WTC11 (cell line): ENCODE measurements at regions not wholly inside any gene's neighbourhood (a gene's known extent, or its start where the extent isn't known, plus 50 kb on each side); places are given as distances from the start of the nearest gene placed in this dataset.

Experiments
- ATF1 ChIP-seq: sonication (generic); formaldehyde crosslinking; IDR thresholded peaks from 2 replicates; pipeline ENCODE4 v1.8.1; 2023; ENCODE audit warnings: mild to moderate bottlenecking, moderate library complexity, missing genetic modification reagents
- CBFB ChIP-seq: sonication (generic); formaldehyde crosslinking; IDR thresholded peaks from 2 replicates; pipeline ENCODE4 v1.8.1; 2022; ENCODE audit warnings: mild to moderate bottlenecking, low read depth, missing genetic modification reagents
- CDX4 ChIP-seq: fragments of 250-450 bp; sonication (Bioruptor Pico); IDR thresholded peaks from 2 replicates; pipeline ENCODE4 v1.9.0; 2021; ENCODE audit warnings: moderate library complexity, mild to moderate bottlenecking, inconsistent platforms, borderline replicate concordance
- E2F4 ChIP-seq: sonication (generic); formaldehyde crosslinking; IDR thresholded peaks from 2 replicates; pipeline ENCODE4 v1.8.1; 2022; ENCODE audit warnings: low read depth, mild to moderate bottlenecking, moderate library complexity, missing genetic modification reagents, borderline replicate concordance
- EMX1 ChIP-seq: fragments of 250-450 bp; sonication (Bioruptor Pico); IDR thresholded peaks from 2 replicates; pipeline ENCODE4 v1.8.0; 2021; ENCODE audit warnings: mild to moderate bottlenecking
- NR2C2 ChIP-seq: sonication (generic); formaldehyde crosslinking; IDR thresholded peaks from 2 replicates; pipeline ENCODE4 v1.8.0; 2022; ENCODE audit warnings: mild to moderate bottlenecking, missing genetic modification reagents
- PRDM15 ChIP-seq: sonication (generic); formaldehyde crosslinking; IDR thresholded peaks from 2 replicates; pipeline ENCODE4 v1.8.0; 2022; ENCODE audit warnings: missing genetic modification reagents
- SP1 ChIP-seq: sonication (generic); formaldehyde crosslinking; conservative IDR thresholded peaks from 2 replicates; pipeline ENCODE4 v1.8.1; 2022; ENCODE audit warnings: missing genetic modification reagents
- USF2 ChIP-seq: sonication (generic); formaldehyde crosslinking; IDR thresholded peaks from 2 replicates; pipeline ENCODE4 v1.8.1; 2023; ENCODE audit warnings: mild to moderate bottlenecking, missing genetic modification reagents, moderate library complexity
- ZNF671 ChIP-seq: fragments of 250-450 bp; sonication (Bioruptor Pico); IDR thresholded peaks from 2 replicates; pipeline ENCODE4 v1.8.0; 2021; ENCODE audit warnings: mild to moderate bottlenecking
- TF ChIP-seq, protein P1 (sequence below): fragments of 200-600 bp; IDR thresholded peaks from 2 replicates; pipeline ENCODE4 v1.8.0; 2022; ENCODE audit warnings: antibody characterized with exemption
- TF ChIP-seq, protein P2 (sequence below): sonication (generic); formaldehyde crosslinking; IDR thresholded peaks from 2 replicates; pipeline ENCODE4 v1.8.1; 2022; ENCODE audit warnings: mild to moderate bottlenecking, missing genetic modification reagents, moderate library complexity, borderline replicate concordance

DNA sequence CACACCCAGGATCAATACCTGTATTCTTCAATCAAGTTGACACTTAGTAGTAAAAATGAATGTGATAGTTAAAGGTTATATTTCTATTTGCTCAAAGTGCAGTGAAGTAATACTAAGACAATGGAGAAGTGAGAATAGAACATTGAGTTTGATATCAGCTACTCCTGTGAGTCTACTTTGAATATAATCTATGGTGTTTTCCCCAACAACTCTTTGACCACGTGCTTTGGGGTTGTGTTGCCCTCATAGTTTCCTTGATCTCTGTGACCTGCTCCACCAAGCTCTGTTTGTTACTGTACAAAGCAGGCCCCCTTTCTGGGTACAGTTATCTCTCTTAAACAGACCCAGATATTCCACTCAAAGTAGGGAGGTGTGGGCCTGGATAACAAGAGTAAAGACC, 222.9 kb downstream of the GALR1 start:
- no peak for TF ChIP-seq USF2
- no peak for TF ChIP-seq SP1 (CRISPR knock-in tag)
- no peak for TF ChIP-seq EMX1 (CRISPR knock-in tag)
- TF ChIP-seq, protein P1, sequence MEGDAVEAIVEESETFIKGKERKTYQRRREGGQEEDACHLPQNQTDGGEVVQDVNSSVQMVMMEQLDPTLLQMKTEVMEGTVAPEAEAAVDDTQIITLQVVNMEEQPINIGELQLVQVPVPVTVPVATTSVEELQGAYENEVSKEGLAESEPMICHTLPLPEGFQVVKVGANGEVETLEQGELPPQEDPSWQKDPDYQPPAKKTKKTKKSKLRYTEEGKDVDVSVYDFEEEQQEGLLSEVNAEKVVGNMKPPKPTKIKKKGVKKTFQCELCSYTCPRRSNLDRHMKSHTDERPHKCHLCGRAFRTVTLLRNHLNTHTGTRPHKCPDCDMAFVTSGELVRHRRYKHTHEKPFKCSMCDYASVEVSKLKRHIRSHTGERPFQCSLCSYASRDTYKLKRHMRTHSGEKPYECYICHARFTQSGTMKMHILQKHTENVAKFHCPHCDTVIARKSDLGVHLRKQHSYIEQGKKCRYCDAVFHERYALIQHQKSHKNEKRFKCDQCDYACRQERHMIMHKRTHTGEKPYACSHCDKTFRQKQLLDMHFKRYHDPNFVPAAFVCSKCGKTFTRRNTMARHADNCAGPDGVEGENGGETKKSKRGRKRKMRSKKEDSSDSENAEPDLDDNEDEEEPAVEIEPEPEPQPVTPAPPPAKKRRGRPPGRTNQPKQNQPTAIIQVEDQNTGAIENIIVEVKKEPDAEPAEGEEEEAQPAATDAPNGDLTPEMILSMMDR: no peak
- TF ChIP-seq CBFB: no peak
- TF ChIP-seq ZNF671 (CRISPR knock-in tag): no peak
- TF ChIP-seq PRDM15 (CRISPR knock-in tag): no peak
- TF ChIP-seq, protein P2, sequence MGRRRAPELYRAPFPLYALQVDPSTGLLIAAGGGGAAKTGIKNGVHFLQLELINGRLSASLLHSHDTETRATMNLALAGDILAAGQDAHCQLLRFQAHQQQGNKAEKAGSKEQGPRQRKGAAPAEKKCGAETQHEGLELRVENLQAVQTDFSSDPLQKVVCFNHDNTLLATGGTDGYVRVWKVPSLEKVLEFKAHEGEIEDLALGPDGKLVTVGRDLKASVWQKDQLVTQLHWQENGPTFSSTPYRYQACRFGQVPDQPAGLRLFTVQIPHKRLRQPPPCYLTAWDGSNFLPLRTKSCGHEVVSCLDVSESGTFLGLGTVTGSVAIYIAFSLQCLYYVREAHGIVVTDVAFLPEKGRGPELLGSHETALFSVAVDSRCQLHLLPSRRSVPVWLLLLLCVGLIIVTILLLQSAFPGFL: no peak
- no peak for TF ChIP-seq E2F4 (CRISPR knock-in tag)
- no peak for TF ChIP-seq ATF1
- TF ChIP-seq NR2C2 (CRISPR knock-in tag): no peak
- TF ChIP-seq CDX4 (CRISPR knock-in tag): no peak
